Endothelial cell of umbilical vein (primary cell): ENCODE measurements at regions not wholly inside any gene's neighbourhood (a gene's known extent, or its start where the extent isn't known, plus 50 kb on each side); places are given as distances from the start of the nearest gene placed in this dataset.

Experiments
- BruUV-seq: library from RNA; stranded (reverse); fragments of 400-500 nt; replicated peaks from 2 replicates; lab custom pipeline; 2021; lab: Mats Ljungman, UMichigan
- CTCF ChIA-PET: fragments of 300-600, 350-600 bp; sonication (Branson Sonifier 250); formaldehyde crosslinking; loops from one replicate; lab custom pipeline; 2021; ENCODE audit warnings: antibody characterized with exemption, inconsistent platforms; lab: Charles Lee
- POLR2A ChIA-PET: fragments of 300-600, 350-600 bp; sonication (Branson Sonifier 250); formaldehyde crosslinking; loops from one replicate; lab custom pipeline; 2021; ENCODE audit warnings: antibody characterized with exemption, inconsistent platforms; lab: Charles Lee
- DNase-seq: peaks from one replicate; pipeline ENCODE4 v3.0.0-alpha.2; 2011; ENCODE audit warnings: low read depth, low spot score
- FAIRE-seq: peaks from 2 replicates; lab custom pipeline; 2011; peaks lifted over from hg19 to GRCh38; lab: Jason Lieb, UNC
- H2AFZ ChIP-seq: 2 replicates; pipeline ENCODE4 v1.6.0; 2012; ENCODE audit warnings: low read depth, low read length, control low read depth, inconsistent platforms
- H3K27ac ChIP-seq: 2 replicates; pipeline ENCODE4 v1.5.1; 2011; ENCODE audit warnings: low read depth, mild to moderate bottlenecking, control low read depth, low read length, moderate library complexity; ENCODE audit not compliant: insufficient read depth
- H3K27me3 ChIP-seq, 2 experiments: 2 replicates each; pipeline versions ENCODE4 v1.6.0 to v1.6.1; 2011; ENCODE audit warnings: low read length in 2 of 2, mixed read lengths in 1 of 2; ENCODE audit not compliant: control insufficient read depth in 2 of 2, insufficient read depth in 2 of 2
- H3K36me3 ChIP-seq, 2 experiments: 2 replicates in 1 of 2; 3 replicates in 1 of 2; pipeline ENCODE4 v1.5.1; 2011; ENCODE audit warnings: low read length in 2 of 2, mild to moderate bottlenecking in 1 of 2, moderate library complexity in 1 of 2; ENCODE audit not compliant: control insufficient read depth in 2 of 2, insufficient read depth in 2 of 2; ENCODE audit errors: extremely low read depth in 1 of 2
- H3K4me1 ChIP-seq: 3 replicates; pipeline ENCODE4 v1.5.1; 2011; ENCODE audit warnings: mild to moderate bottlenecking, low read length; ENCODE audit not compliant: control insufficient read depth, insufficient read depth; ENCODE audit errors: extremely low read depth
- H3K4me2 ChIP-seq: 2 replicates; pipeline ENCODE4 v1.6.1; 2011; ENCODE audit warnings: low read length, control low read depth, mixed read lengths; ENCODE audit not compliant: insufficient read depth
- H3K4me3 ChIP-seq, 3 experiments: fragments of 200-600 bp in 1 of 3; sonication (generic), shearing (Covaris generic) in 1 of 3; replicated peaks in 1 of 3; 2 replicates each; pipeline ENCODE4 v1.5.1; 2011 to 2016; ENCODE audit warnings: control low read depth in 3 of 3, low read length in 3 of 3, mild to moderate bottlenecking in 2 of 3, inconsistent platforms in 1 of 3, low read depth in 1 of 3, moderate library complexity in 1 of 3; ENCODE audit not compliant: insufficient read depth in 1 of 3
- H3K79me2 ChIP-seq: 2 replicates; pipeline ENCODE4 v1.6.0; 2012; ENCODE audit warnings: low read length, inconsistent platforms; ENCODE audit not compliant: control insufficient read depth, insufficient read depth
- H3K9ac ChIP-seq: replicated peaks from 2 replicates; pipeline ENCODE3; 2011; ENCODE audit warnings: low read length, control low read depth; ENCODE audit not compliant: insufficient read depth; ENCODE audit errors: extremely low read depth
- H3K9me1 ChIP-seq: replicated peaks from 3 replicates; pipeline ENCODE4 v1.6.0; 2011; ENCODE audit warnings: mild to moderate bottlenecking, low read length; ENCODE audit not compliant: control insufficient read depth, insufficient read depth; ENCODE audit errors: extremely low read depth
- H3K9me3 ChIP-seq: replicated peaks from 2 replicates; pipeline ENCODE4 v1.5.1; 2012; ENCODE audit warnings: low read length, inconsistent platforms; ENCODE audit not compliant: control insufficient read depth, insufficient read depth
- H4K20me1 ChIP-seq: replicated peaks from 2 replicates; pipeline ENCODE3; 2011; ENCODE audit warnings: mild to moderate bottlenecking, low read length; ENCODE audit not compliant: control insufficient read depth, insufficient read depth; ENCODE audit errors: extremely low read depth
- EZH2 ChIP-seq: IDR thresholded peaks from 2 replicates; pipeline ENCODE4 v1.6.1; 2012; ENCODE audit warnings: borderline replicate concordance, low read depth, mild to moderate bottlenecking, moderate library complexity, low read length, inconsistent platforms; ENCODE audit not compliant: severe bottlenecking
- FOS ChIP-seq: IDR thresholded peaks from 2 replicates; pipeline ENCODE4 v1.6.1; 2011; ENCODE audit warnings: mild to moderate bottlenecking, low read length, moderate library complexity, borderline replicate concordance; ENCODE audit not compliant: insufficient read depth
- GATA2 ChIP-seq: IDR thresholded peaks from 2 replicates; pipeline ENCODE4 v1.7.0; 2011; ENCODE audit warnings: low read depth, mild to moderate bottlenecking, moderate library complexity, mixed read lengths, low read length; ENCODE audit not compliant: insufficient read length, insufficient read depth
- MYC ChIP-seq: IDR thresholded peaks from one replicate; pipeline ENCODE4 v1.6.1; 2011; ENCODE audit warnings: mild to moderate bottlenecking, low read depth, low read length
- POLR2A ChIP-seq: IDR thresholded peaks from 2 replicates; pipeline ENCODE4 v1.6.1; 2012; ENCODE audit warnings: low read depth, mild to moderate bottlenecking, control low read depth, low read length
- POLR2AphosphoS5 ChIP-seq: IDR thresholded peaks from 2 replicates; pipeline ENCODE4 v1.6.1; 2012; ENCODE audit warnings: low read depth, mild to moderate bottlenecking, control low read depth, low read length, moderate library complexity; ENCODE audit not compliant: insufficient read depth
- dilution Hi-C: fragments of 300-500 bp; cut with MboI; formaldehyde crosslinking; loops from one replicate; pipeline ENCODE4 v1.15.0; 2019; ENCODE audit warnings: low sequenced_read_pairs; ENCODE audit not compliant: extremely low pct_ligation_motif_present
- intact Hi-C: fragments of 100-400 bp; cut with micrococcal nuclease; formaldehyde crosslinking; loops from one replicate; pipeline ENCODE4 v1.10.0; 2022
- TF ChIP-seq, protein P1 (sequence below): IDR thresholded peaks from 2 replicates; pipeline ENCODE4 v1.6.1; 2011; ENCODE audit not compliant: insufficient read depth, insufficient read length
- TF ChIP-seq, protein P2 (sequence below), 2 donors: IDR thresholded peaks; 1 replicate in 1 of 2; 2 replicates in 1 of 2; pipeline ENCODE4 v1.5.1; 2011; ENCODE audit warnings: low read length in 2 of 2, mild to moderate bottlenecking in 2 of 2, moderate library complexity in 2 of 2, control low read depth in 1 of 2, inconsistent platforms in 1 of 2, low read depth in 1 of 2; ENCODE audit not compliant: insufficient read depth in 1 of 2; ENCODE audit errors: extremely low read depth in 1 of 2

GRCh38 chr1:170224469-170224868, 78.7 kb downstream of the NTMT2 start:
- ChIA-PET CTCF (interaction anchor here (1.0 kb wide), 1 partner anchor 56 kb away, joined by 3 read pairs; no protein-coding TSS in a partner anchor), POLR2A (no interaction called here)
- H3K4me2 ChIP-seq = no peak overlapping the region
- H3K27me3 ChIP-seq = no peaks in the 10 kb centered on the region
- BruUV-seq = no TSS peak
- H3K9ac ChIP-seq = no peak overlapping the region
- dilution Hi-C loops (no loop called here), intact Hi-C loops (no loop called here)
- no peaks in the 10 kb centered on the region for H3K4me1 ChIP-seq
- DNase-seq = no peak
- no peaks in the 10 kb centered on the region for H3K36me3 ChIP-seq
- H2AFZ ChIP-seq = no peak overlapping the region
- FAIRE-seq = no peak
- TF ChIP-seq GATA2 (no peak), POLR2A (no peak), MYC (no peak), EZH2 (no peak), POLR2AphosphoS5 (no peak), FOS (no peak)
- TF ChIP-seq, protein P1, sequence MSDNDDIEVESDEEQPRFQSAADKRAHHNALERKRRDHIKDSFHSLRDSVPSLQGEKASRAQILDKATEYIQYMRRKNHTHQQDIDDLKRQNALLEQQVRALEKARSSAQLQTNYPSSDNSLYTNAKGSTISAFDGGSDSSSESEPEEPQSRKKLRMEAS = no peak
- TF ChIP-seq, protein P2, sequence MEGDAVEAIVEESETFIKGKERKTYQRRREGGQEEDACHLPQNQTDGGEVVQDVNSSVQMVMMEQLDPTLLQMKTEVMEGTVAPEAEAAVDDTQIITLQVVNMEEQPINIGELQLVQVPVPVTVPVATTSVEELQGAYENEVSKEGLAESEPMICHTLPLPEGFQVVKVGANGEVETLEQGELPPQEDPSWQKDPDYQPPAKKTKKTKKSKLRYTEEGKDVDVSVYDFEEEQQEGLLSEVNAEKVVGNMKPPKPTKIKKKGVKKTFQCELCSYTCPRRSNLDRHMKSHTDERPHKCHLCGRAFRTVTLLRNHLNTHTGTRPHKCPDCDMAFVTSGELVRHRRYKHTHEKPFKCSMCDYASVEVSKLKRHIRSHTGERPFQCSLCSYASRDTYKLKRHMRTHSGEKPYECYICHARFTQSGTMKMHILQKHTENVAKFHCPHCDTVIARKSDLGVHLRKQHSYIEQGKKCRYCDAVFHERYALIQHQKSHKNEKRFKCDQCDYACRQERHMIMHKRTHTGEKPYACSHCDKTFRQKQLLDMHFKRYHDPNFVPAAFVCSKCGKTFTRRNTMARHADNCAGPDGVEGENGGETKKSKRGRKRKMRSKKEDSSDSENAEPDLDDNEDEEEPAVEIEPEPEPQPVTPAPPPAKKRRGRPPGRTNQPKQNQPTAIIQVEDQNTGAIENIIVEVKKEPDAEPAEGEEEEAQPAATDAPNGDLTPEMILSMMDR (IDR thresholded peaks at IDR 0.05; ENCODE audit: extremely low read depth in 1 of 2, insufficient read depth in 1 of 2, low read depth in 1 of 2, low read length in 2 of 2) = no peak
- H3K79me2 ChIP-seq = no peaks in the 10 kb centered on the region
- no peaks in the 10 kb centered on the region for H3K9me3 ChIP-seq
- no peaks in the 10 kb centered on the region for H3K9me1 ChIP-seq
- H3K27ac ChIP-seq = no peak overlapping the region
- H4K20me1 ChIP-seq = no peaks in the 10 kb centered on the region
- no peak overlapping the region for H3K4me3 ChIP-seq
